ENCODE measurements at regions not wholly inside any gene's neighbourhood (a gene's known extent, or its start where the extent isn't known, plus 50 kb on each side); places are given as distances from the start of the nearest gene placed in this dataset.

GRCh38 chr21:28084951-28085350 lies 907.7 kb downstream of the LTN1 start:
- Histone ChIP-seq H3K9me3 (no peaks in the 10 kb centered on the region), H3K27me3 (no peaks in the 10 kb centered on the region), H3K36me3 (replicated peaks in 1 of 2; ENCODE audit: insufficient read depth in 1 of 2, low read depth in 2 of 2) (no peaks in the 10 kb centered on the region), H3K27ac (no peak overlapping the region), H3K4me1 (no peaks in the 10 kb centered on the region), H3K4me3 (no peak overlapping the region)
- WGBS, 2 donors, result 71 to 85% methylated on average over 2 of the region's 2 CpGs
- ATAC-seq (no peak), DNase-seq (no peak)
- intact Hi-C loops (cut with DNase I), result no loop called here
- TF ChIP-seq CTCF (IDR thresholded peaks at IDR 0.05), result no peak
- TF ChIP-seq POLR2A (IDR thresholded peaks at IDR 0.05), result no peak

GRCh38 chr21:28083350-28083749 lies 909.3 kb downstream of the LTN1 start:
- no peaks in the 10 kb centered on the region for H3K36me3 ChIP-seq (replicated peaks in 1 of 2; ENCODE audit: insufficient read depth in 1 of 2, low read depth in 2 of 2)
- TF ChIP-seq CTCF (IDR thresholded peaks at IDR 0.05) (no peak), POLR2A (IDR thresholded peaks at IDR 0.05) (no peak)
- no peak for ATAC-seq
- intact Hi-C loops (cut with DNase I), result no loop called here
- H3K4me1 ChIP-seq, result no peaks in the 10 kb centered on the region
- no peaks in the 10 kb centered on the region for H3K9me3 ChIP-seq
- no peak overlapping the region for H3K27ac ChIP-seq
- H3K4me3 ChIP-seq, result no peak overlapping the region
- H3K27me3 ChIP-seq, result no peaks in the 10 kb centered on the region
- WGBS, 2 donors, result 84 to 86% methylated on average over 3 of the region's 3 CpGs
- no peak for DNase-seq

- 90 to 94% methylated on average over 2 of the region's 2 CpGs for WGBS, 2 donors
- no peaks in the 10 kb centered on the region for H3K27me3 ChIP-seq
- no peaks in the 10 kb centered on the region for H3K36me3 ChIP-seq (replicated peaks in 1 of 2; ENCODE audit: insufficient read depth in 1 of 2, low read depth in 2 of 2)
- no peaks in the 10 kb centered on the region for H3K9me3 ChIP-seq
- no peak for ATAC-seq
- H3K27ac ChIP-seq, result no peak overlapping the region
- intact Hi-C loops (cut with DNase I), result no loop called here
- H3K4me1 ChIP-seq, result no peaks in the 10 kb centered on the region
- TF ChIP-seq POLR2A (IDR thresholded peaks at IDR 0.05) (no peak), CTCF (IDR thresholded peaks at IDR 0.05) (no peak)
- no peak overlapping the region for H3K4me3 ChIP-seq
- no peak for DNase-seq
Measured at GRCh38 chr21:28078126-28078525, 914.6 kb downstream of the LTN1 start.

GRCh38 chr21:28074676-28075075 lies 918.0 kb downstream of the LTN1 start:
- Histone ChIP-seq H3K27ac (no peak overlapping the region), H3K4me1 (peaks cover under 1% of the 10 kb centered on the region), H3K27me3 (no peaks in the 10 kb centered on the region), H3K4me3 (no peak overlapping the region), H3K9me3 (no peaks in the 10 kb centered on the region), H3K36me3 (replicated peaks in 1 of 2; ENCODE audit: insufficient read depth in 1 of 2, low read depth in 2 of 2) (no peaks in the 10 kb centered on the region)
- DNase-seq, result no peak
- TF ChIP-seq POLR2A (IDR thresholded peaks at IDR 0.05) (no peak), CTCF (IDR thresholded peaks at IDR 0.05) (no peak)
- 36 to 48% methylated on average over 1 of the region's 1 CpG for WGBS, 2 donors
- intact Hi-C loops (cut with DNase I), result no loop called here
- no peak for ATAC-seq

- no peak overlapping the region for H3K27ac ChIP-seq
- TF ChIP-seq CTCF (IDR thresholded peaks at IDR 0.05) (no peak), POLR2A (IDR thresholded peaks at IDR 0.05) (no peak)
- intact Hi-C loops (cut with DNase I), result no loop called here
- H3K27me3 ChIP-seq, result no peaks in the 10 kb centered on the region
- H3K36me3 ChIP-seq (replicated peaks in 1 of 2; ENCODE audit: insufficient read depth in 1 of 2, low read depth in 2 of 2), result no peaks in the 10 kb centered on the region
- H3K4me1 ChIP-seq, result peaks cover 9% of the 10 kb centered on the region
- H3K9me3 ChIP-seq, result no peaks in the 10 kb centered on the region
- no peak for DNase-seq
- ATAC-seq, result no peak
- 76% methylated on average over 5 of the region's 5 CpGs for WGBS, 2 donors
- H3K4me3 ChIP-seq, result no peak overlapping the region
Measured at GRCh38 chr21:28072601-28073000, 920.1 kb downstream of the LTN1 start.
